Activated T-cell treated with anti-CD3 and anti-CD28 coated beads, Interleukin-2, amount 50 U/mL, for 24 hours (primary cell): ENCODE measurements at regions not wholly inside any gene's neighbourhood (a gene's known extent, or its start where the extent isn't known, plus 50 kb on each side); places are given as distances from the start of the nearest gene placed in this dataset.

Experiments used
- DNase-seq: peaks from one replicate; pipeline ENCODE4 v3.0.0-alpha.2; 2020
- H3K27ac Mint-ChIP-seq: 2 replicates; pipeline ENCODE4 v1.8.0; 2020; ENCODE audit warnings: mild to moderate bottlenecking, mixed read lengths
- H3K27me3 Mint-ChIP-seq: 2 replicates; pipeline ENCODE4 v1.8.0; 2020; ENCODE audit warnings: mixed read lengths
- H3K36me3 Mint-ChIP-seq: 2 replicates; pipeline ENCODE4 v1.8.0; 2020; ENCODE audit warnings: low read depth, mixed read lengths
- H3K4me1 Mint-ChIP-seq: 2 replicates; pipeline ENCODE4 v1.8.0; 2020; ENCODE audit warnings: low read depth, mixed read lengths
- H3K4me3 Mint-ChIP-seq: 2 replicates; pipeline ENCODE4 v1.8.0; 2020; ENCODE audit warnings: mild to moderate bottlenecking, moderate library complexity, mixed read lengths
- H3K9me3 Mint-ChIP-seq: 2 replicates; pipeline ENCODE4 v1.8.0; 2020; ENCODE audit warnings: mixed read lengths

GRCh38 chr1:165014753-165015152 is 341.8 kb downstream of the LMX1A start:
- no peak overlapping the region for H3K27ac Mint-ChIP-seq
- no peak for DNase-seq
- H3K27me3 Mint-ChIP-seq: no peaks in the 10 kb centered on the region
- H3K4me3 Mint-ChIP-seq: no peak overlapping the region
- H3K4me1 Mint-ChIP-seq: no peaks in the 10 kb centered on the region
- H3K36me3 Mint-ChIP-seq: no peaks in the 10 kb centered on the region
- peaks cover 10% of the 10 kb centered on the region for H3K9me3 Mint-ChIP-seq

- Mint-ChIP-seq H3K4me1 (no peaks in the 10 kb centered on the region), H3K9me3 (peaks cover 2% of the 10 kb centered on the region), H3K36me3 (no peaks in the 10 kb centered on the region), H3K27me3 (no peaks in the 10 kb centered on the region), H3K27ac (no peak overlapping the region), H3K4me3 (no peak overlapping the region)
- DNase-seq: no peak
Measured at GRCh38 chr1:165011991-165012531, 344.5 kb downstream of the LMX1A start.

- Mint-ChIP-seq H3K27ac (no peak overlapping the region), H3K27me3 (no peaks in the 10 kb centered on the region), H3K4me3 (no peak overlapping the region), H3K9me3 (peaks cover 2% of the 10 kb centered on the region), H3K36me3 (no peaks in the 10 kb centered on the region), H3K4me1 (no peaks in the 10 kb centered on the region)
- no peak for DNase-seq
Measured at GRCh38 chr1:165011186-165011585, 345.3 kb downstream of the LMX1A start.

GRCh38 chr1:165010418-165011070 is 346.0 kb downstream of the LMX1A start:
- H3K9me3 Mint-ChIP-seq: peaks cover 2% of the 10 kb centered on the region

GRCh38 chr1:165006831-165007230 is 349.7 kb downstream of the LMX1A start:
- Mint-ChIP-seq H3K27ac (no peak overlapping the region), H3K36me3 (no peaks in the 10 kb centered on the region), H3K27me3 (no peaks in the 10 kb centered on the region), H3K9me3 (peaks cover 2% of the 10 kb centered on the region), H3K4me3 (no peak overlapping the region), H3K4me1 (no peaks in the 10 kb centered on the region)
- DNase-seq: no peak

More at GRCh38 chr1:165010418-165011070, 346.0 kb downstream of the LMX1A start:
- Mint-ChIP-seq H3K4me1 (no peaks in the 10 kb centered on the region), H3K36me3 (no peaks in the 10 kb centered on the region), H3K27me3 (no peaks in the 10 kb centered on the region), H3K27ac (no peak overlapping the region), H3K4me3 (no peak overlapping the region)
- DNase-seq: no peak

- Mint-ChIP-seq H3K9me3 (no peaks in the 10 kb centered on the region), H3K4me1 (no peaks in the 10 kb centered on the region), H3K4me3 (no peak overlapping the region), H3K36me3 (no peaks in the 10 kb centered on the region), H3K27ac (no peak overlapping the region), H3K27me3 (no peaks in the 10 kb centered on the region)
- no peak for DNase-seq
Measured at GRCh38 chr1:164999146-164999545, 357.4 kb downstream of the LMX1A start.

GRCh38 chr1:164991763-164992314 is 364.7 kb downstream of the LMX1A start:
- Mint-ChIP-seq H3K27ac (no peak overlapping the region), H3K4me3 (no peak overlapping the region), H3K4me1 (no peaks in the 10 kb centered on the region), H3K9me3 (no peaks in the 10 kb centered on the region), H3K36me3 (no peaks in the 10 kb centered on the region), H3K27me3 (no peaks in the 10 kb centered on the region)
- DNase-seq: no peak

GRCh38 chr1:164983023-164983650 is 373.4 kb downstream of the LMX1A start:
- H3K4me3 Mint-ChIP-seq: no peak overlapping the region

GRCh38 chr1:164982545-164982944 is 374.0 kb downstream of the LMX1A start:
- Mint-ChIP-seq H3K9me3 (peaks cover 2% of the 10 kb centered on the region), H3K36me3 (no peaks in the 10 kb centered on the region), H3K4me3 (no peak overlapping the region), H3K4me1 (no peaks in the 10 kb centered on the region), H3K27me3 (no peaks in the 10 kb centered on the region), H3K27ac (no peak overlapping the region)
- no peak for DNase-seq

More at GRCh38 chr1:164983023-164983650, 373.4 kb downstream of the LMX1A start:
- Mint-ChIP-seq H3K27ac (no peak overlapping the region), H3K36me3 (no peaks in the 10 kb centered on the region), H3K9me3 (peaks cover 2% of the 10 kb centered on the region), H3K27me3 (no peaks in the 10 kb centered on the region), H3K4me1 (no peaks in the 10 kb centered on the region)
- DNase-seq: no peak

GRCh38 chr1:164977561-164977960 is 379.0 kb downstream of the LMX1A start:
- peaks cover 2% of the 10 kb centered on the region for H3K9me3 Mint-ChIP-seq
- no peaks in the 10 kb centered on the region for H3K36me3 Mint-ChIP-seq
- DNase-seq: no peak
- H3K27ac Mint-ChIP-seq: no peak overlapping the region
- H3K27me3 Mint-ChIP-seq: no peaks in the 10 kb centered on the region
- no peaks in the 10 kb centered on the region for H3K4me1 Mint-ChIP-seq
- no peak overlapping the region for H3K4me3 Mint-ChIP-seq

- Mint-ChIP-seq H3K4me3 (no peak overlapping the region), H3K4me1 (no peaks in the 10 kb centered on the region), H3K9me3 (no peaks in the 10 kb centered on the region), H3K27ac (no peak overlapping the region), H3K27me3 (no peaks in the 10 kb centered on the region), H3K36me3 (no peaks in the 10 kb centered on the region)
- DNase-seq: no peak
Measured at GRCh38 chr1:164971921-164972415, 384.5 kb downstream of the LMX1A start.

GRCh38 chr1:164971391-164971790 is 385.1 kb downstream of the LMX1A start:
- Mint-ChIP-seq H3K27me3 (no peaks in the 10 kb centered on the region), H3K36me3 (no peaks in the 10 kb centered on the region), H3K27ac (no peak overlapping the region), H3K4me3 (no peak overlapping the region), H3K9me3 (no peaks in the 10 kb centered on the region), H3K4me1 (no peaks in the 10 kb centered on the region)
- no peak for DNase-seq

GRCh38 chr1:164969253-164969652 is 387.3 kb downstream of the LMX1A start:
- Mint-ChIP-seq H3K36me3 (no peaks in the 10 kb centered on the region), H3K27me3 (no peaks in the 10 kb centered on the region), H3K9me3 (no peaks in the 10 kb centered on the region), H3K4me1 (no peaks in the 10 kb centered on the region), H3K27ac (no peak overlapping the region), H3K4me3 (no peak overlapping the region)
- no peak for DNase-seq

- no peak for DNase-seq
- H3K36me3 Mint-ChIP-seq: no peaks in the 10 kb centered on the region
- no peaks in the 10 kb centered on the region for H3K27me3 Mint-ChIP-seq
- H3K4me3 Mint-ChIP-seq: no peak overlapping the region
- H3K27ac Mint-ChIP-seq: no peak overlapping the region
- H3K4me1 Mint-ChIP-seq: no peaks in the 10 kb centered on the region
- H3K9me3 Mint-ChIP-seq: peaks cover 3% of the 10 kb centered on the region
Measured at GRCh38 chr1:164967300-164967699, 389.2 kb downstream of the LMX1A start.

- no peaks in the 10 kb centered on the region for H3K4me1 Mint-ChIP-seq
- no peaks in the 10 kb centered on the region for H3K27me3 Mint-ChIP-seq
- no peak for DNase-seq
- H3K27ac Mint-ChIP-seq: no peak overlapping the region
- H3K4me3 Mint-ChIP-seq: no peak overlapping the region
- H3K9me3 Mint-ChIP-seq: peaks cover 7% of the 10 kb centered on the region
- no peaks in the 10 kb centered on the region for H3K36me3 Mint-ChIP-seq
Measured at GRCh38 chr1:164961715-164962114, 394.8 kb downstream of the LMX1A start.
